Lower lobe of right lung (tissue), 2 donors: ENCODE measurements at regions not wholly inside any gene's neighbourhood (a gene's known extent, or its start where the extent isn't known, plus 50 kb on each side); places are given as distances from the start of the nearest gene placed in this dataset.

Experiments used
- ATAC-seq, 2 donors: fragments of 200-7000 bp; cut with Tn5 transposase; one replicate each; pipeline ENCODE4 v1.9.1; 2020 to 2022; ENCODE audit warnings: mild to moderate bottlenecking in 2 of 2, moderate library complexity in 2 of 2
- DNase-seq: peaks from one replicate; pipeline ENCODE4 v3.0.0-alpha.2; 2020
- H3K27ac ChIP-seq: fragments of 200-600 bp; one replicate; pipeline ENCODE4 v1.8.0; 2022
- H3K27me3 ChIP-seq: fragments of 200-600 bp; one replicate; pipeline ENCODE4 v1.8.0; 2022; ENCODE audit warnings: low read depth
- H3K36me3 ChIP-seq: fragments of 200-600 bp; one replicate; pipeline ENCODE4 v1.8.0; 2022; ENCODE audit warnings: mild to moderate bottlenecking
- H3K4me1 ChIP-seq: fragments of 200-600 bp; one replicate; pipeline ENCODE4 v1.8.0; 2022
- H3K4me3 ChIP-seq: fragments of 200-600 bp; one replicate; pipeline ENCODE4 v1.8.0; 2022; ENCODE audit warnings: mild to moderate bottlenecking
- H3K9me3 ChIP-seq: fragments of 200-600 bp; one replicate; pipeline ENCODE4 v1.8.0; 2022
- CTCF ChIP-seq: fragments of 200-600 bp; IDR thresholded peaks from one replicate; pipeline ENCODE4 v1.8.0; 2022; ENCODE audit warnings: antibody characterized with exemption, mild to moderate bottlenecking
- intact Hi-C: fragments of 100-400 bp; cut with DNase I; formaldehyde crosslinking; loops from one replicate; pipeline ENCODE4 v1.11.0; 2022
- donor health status: DM: no; HTN: yes; CAD: no; lungs with severe emphysema.

GRCh38 chr16:59605706-59606105 lies 871.6 kb upstream of the GOT2 start:
- no peak for TF ChIP-seq CTCF
- Histone ChIP-seq H3K9me3 (no peaks in the 10 kb centered on the region), H3K4me3 (no peak overlapping the region), H3K27ac (no peak overlapping the region), H3K36me3 (no peaks in the 10 kb centered on the region), H3K4me1 (no peaks in the 10 kb centered on the region), H3K27me3 (no peaks in the 10 kb centered on the region)
- intact Hi-C loops, result no loop called here
- DNase-seq (no peak), ATAC-seq (no peak)

- Histone ChIP-seq H3K9me3 (no peaks in the 10 kb centered on the region), H3K4me3 (no peak overlapping the region), H3K27me3 (no peaks in the 10 kb centered on the region), H3K27ac (no peak overlapping the region), H3K36me3 (no peaks in the 10 kb centered on the region), H3K4me1 (no peaks in the 10 kb centered on the region)
- intact Hi-C loops, result no loop called here
- TF ChIP-seq CTCF, result no peak
- DNase-seq, result no peak
- ATAC-seq, result no peak
Measured at GRCh38 chr16:59604354-59604753, 870.2 kb upstream of the GOT2 start.

- Histone ChIP-seq H3K9me3 (no peaks in the 10 kb centered on the region), H3K4me3 (no peak overlapping the region), H3K27ac (no peak overlapping the region), H3K27me3 (no peaks in the 10 kb centered on the region), H3K36me3 (no peaks in the 10 kb centered on the region), H3K4me1 (no peaks in the 10 kb centered on the region)
- intact Hi-C loops, result no loop called here
- DNase-seq, result no peak
- ATAC-seq, result no peak
- no peak for TF ChIP-seq CTCF
Measured at GRCh38 chr16:59601452-59601851, 867.3 kb upstream of the GOT2 start.

GRCh38 chr16:59597269-59597668 lies 863.2 kb upstream of the GOT2 start:
- ATAC-seq (no peak), DNase-seq (no peak)
- intact Hi-C loops, result no loop called here
- H3K9me3 ChIP-seq, result no peaks in the 10 kb centered on the region
- H3K36me3 ChIP-seq, result no peaks in the 10 kb centered on the region
- H3K4me3 ChIP-seq, result no peak overlapping the region
- TF ChIP-seq CTCF, result no peak
- H3K27me3 ChIP-seq, result no peaks in the 10 kb centered on the region
- no peaks in the 10 kb centered on the region for H3K4me1 ChIP-seq
- no peak overlapping the region for H3K27ac ChIP-seq

GRCh38 chr16:59596693-59597092 lies 862.6 kb upstream of the GOT2 start:
- no peaks in the 10 kb centered on the region for H3K9me3 ChIP-seq
- no peak overlapping the region for H3K4me3 ChIP-seq
- no peaks in the 10 kb centered on the region for H3K27me3 ChIP-seq
- ATAC-seq (no peak), DNase-seq (no peak)
- no peak overlapping the region for H3K27ac ChIP-seq
- H3K4me1 ChIP-seq, result no peaks in the 10 kb centered on the region
- H3K36me3 ChIP-seq, result no peaks in the 10 kb centered on the region
- intact Hi-C loops, result no loop called here
- no peak for TF ChIP-seq CTCF

- TF ChIP-seq CTCF, result no peak
- no peaks in the 10 kb centered on the region for H3K9me3 ChIP-seq
- H3K27me3 ChIP-seq, result no peaks in the 10 kb centered on the region
- no peak for DNase-seq
- ATAC-seq, result no peak
- no peaks in the 10 kb centered on the region for H3K36me3 ChIP-seq
- H3K27ac ChIP-seq, result no peak overlapping the region
- H3K4me3 ChIP-seq, result no peak overlapping the region
- intact Hi-C loops, result no loop called here
- H3K4me1 ChIP-seq, result no peaks in the 10 kb centered on the region
Measured at GRCh38 chr16:59593194-59593661, 859.1 kb upstream of the GOT2 start.
